A549 (cell line): ENCODE measurements at regions not wholly inside any gene's neighbourhood (a gene's known extent, or its start where the extent isn't known, plus 50 kb on each side); places are given as distances from the start of the nearest gene placed in this dataset.

Experiments used
- ATAC-seq, 2 experiments: fragments of 200-7000 bp in 1 of 2; fragments of >200 bp in 1 of 2; cut with Nextera tagmentation in 1 of 2; cut with Tn5 transposase in 1 of 2; 3 replicates each; pipeline versions ENCODE4 v1.8.0 to v1.9.1; 2018 to 2020; ENCODE audit warnings: mild to moderate bottlenecking in 1 of 2, moderate library complexity in 1 of 2
- CTCF ChIA-PET: fragments of 300-600 bp; sonication (Branson Sonifier 250); formaldehyde crosslinking; extraction: SDS; loops from one replicate; lab custom pipeline; 2021; ENCODE audit warnings: antibody characterized with exemption, inconsistent platforms; lab: Yijun Ruan, JAX
- POLR2A ChIA-PET: fragments of 350-600 bp; formaldehyde crosslinking; extraction: SDS; loops from one replicate; lab custom pipeline; 2021; ENCODE audit warnings: antibody characterized with exemption, inconsistent platforms; lab: Yijun Ruan, JAX
- DNase-seq, 2 experiments: peaks; one replicate each; pipeline versions ENCODE4 v3.0.0 to v3.0.0-alpha.2; 2011 to 2016; ENCODE audit warnings: low read depth in 1 of 2, low spot score in 1 of 2
- FAIRE-seq: peaks from 2 replicates; lab custom pipeline; 2011; peaks lifted over from hg19 to GRCh38; lab: Jason Lieb, UNC
- H3K27ac ChIP-seq, 2 experiments: fragments of >200 bp; sonication (Bioruptor Twin); formaldehyde crosslinking; 3 replicates each; pipeline ENCODE4 v1.5.1; 2016 to 2017
- H3K4me1 ChIP-seq: fragments of >200 bp; sonication (Bioruptor Twin); formaldehyde crosslinking; 3 replicates; pipeline ENCODE4 v1.6.1; 2016
- H3K4me2 ChIP-seq: fragments of >200 bp; sonication (Bioruptor Twin); formaldehyde crosslinking; 3 replicates; pipeline ENCODE4 v1.6.1; 2016
- H3K4me3 ChIP-seq: fragments of >200 bp; sonication (Bioruptor Twin); formaldehyde crosslinking; 3 replicates; pipeline ENCODE4 v1.5.1; 2016
- H3K9me3 ChIP-seq: fragments of >200 bp; sonication (Bioruptor Twin); formaldehyde crosslinking; 3 replicates; pipeline ENCODE4 v1.6.1; 2016
- CBX2 ChIP-seq: fragments of 200-600 bp; sonication (generic); IDR thresholded peaks from 2 replicates; pipeline ENCODE4 v1.6.1; 2016; ENCODE audit warnings: low read depth, mild to moderate bottlenecking, borderline replicate concordance
- CEBPB ChIP-seq, 2 experiments: fragments of >200 bp in 1 of 2; sonication (Bioruptor Twin) in 1 of 2; formaldehyde crosslinking in 1 of 2; IDR thresholded peaks; 2 replicates each; pipeline ENCODE4 v1.6.1; 2012 to 2016
- CHD4 ChIP-seq: fragments of 200-600 bp; sonication (generic); IDR thresholded peaks from 2 replicates; pipeline ENCODE4 v1.6.1; 2016; ENCODE audit warnings: antibody characterized with exemption, mild to moderate bottlenecking, borderline replicate concordance
- CTCF ChIP-seq: fragments of >200 bp; sonication (Bioruptor Twin); formaldehyde crosslinking; IDR thresholded peaks from 3 replicates; pipeline ENCODE4 v1.5.1; 2016
- EHF ChIP-seq: fragments of 250-450 bp; sonication (Bioruptor Pico); IDR thresholded peaks from 2 replicates; pipeline ENCODE4 v1.5.0; 2020; ENCODE audit warnings: mild to moderate bottlenecking
- ESRRA ChIP-seq: fragments of 150-350 bp; IDR thresholded peaks from 2 replicates; pipeline ENCODE4 v1.6.1; 2014; ENCODE audit warnings: mild to moderate bottlenecking, low read length, borderline replicate concordance
- FOSB ChIP-seq: fragments of 250-450 bp; sonication (Bioruptor Pico); IDR thresholded peaks from 2 replicates; pipeline ENCODE4 v1.5.0; 2020; ENCODE audit warnings: mild to moderate bottlenecking, moderate library complexity
- FOSL2 ChIP-seq, 2 experiments: fragments of 450-650 bp in 1 of 2; fragments of >200 bp in 1 of 2; sonication (Bioruptor Twin) in 1 of 2; formaldehyde crosslinking; IDR thresholded peaks; 2 replicates each; pipeline versions ENCODE4 v1.5.0 to v1.6.1; 2016 to 2020; ENCODE audit warnings: mild to moderate bottlenecking in 1 of 2, moderate library complexity in 1 of 2
- HEYL ChIP-seq: fragments of 250-450 bp; sonication (Bioruptor Pico); IDR thresholded peaks from 2 replicates; pipeline ENCODE4 v1.8.0; 2021; ENCODE audit warnings: mild to moderate bottlenecking, moderate library complexity
- HMGXB4 ChIP-seq: fragments of 250-450 bp; sonication (Bioruptor Pico); IDR thresholded peaks from 2 replicates; pipeline ENCODE4 v1.5.0; 2021; ENCODE audit warnings: mild to moderate bottlenecking, moderate library complexity, borderline replicate concordance
- HOXB5 ChIP-seq: fragments of 250-450 bp; sonication (Bioruptor Pico); IDR thresholded peaks from 2 replicates; pipeline ENCODE4 v1.5.0; 2020; ENCODE audit warnings: mild to moderate bottlenecking, moderate library complexity
- JUN ChIP-seq, 2 experiments: fragments of >200 bp; sonication (Bioruptor Twin); formaldehyde crosslinking; IDR thresholded peaks; 2 replicates in 1 of 2; 3 replicates in 1 of 2; pipeline ENCODE4 v1.6.1; 2016 to 2017
- MAFK ChIP-seq: fragments of 450-650 bp; IDR thresholded peaks from 2 replicates; pipeline ENCODE4 v1.6.1; 2014; ENCODE audit not compliant: partially characterized antibody
- MAX ChIP-seq: IDR thresholded peaks from 2 replicates; pipeline ENCODE4 v1.6.1; 2012
- MYC ChIP-seq: IDR thresholded peaks from 2 replicates; pipeline ENCODE4 v1.6.1; 2012; ENCODE audit warnings: mild to moderate bottlenecking, inconsistent platforms, low read length, improper control_type of control experiment, borderline replicate concordance
- NFE2L2 ChIP-seq: fragments of 150-350 bp; conservative IDR thresholded peaks from 2 replicates; pipeline ENCODE4 v1.6.1; 2014; ENCODE audit warnings: low read length
- PHF8 ChIP-seq: fragments of 200-600 bp; sonication (generic); IDR thresholded peaks from 2 replicates; pipeline ENCODE4 v1.6.1; 2016; ENCODE audit warnings: low read depth, mild to moderate bottlenecking, antibody characterized with exemption, moderate library complexity, borderline replicate concordance
- POLR2AphosphoS2 ChIP-seq: conservative IDR thresholded peaks from 2 replicates; pipeline ENCODE4 v1.6.1; 2012; ENCODE audit warnings: low read length, improper control_type of control experiment, inconsistent platforms
- RAD21 ChIP-seq, 2 experiments: fragments of >200 bp in 1 of 2; sonication (Bioruptor Twin) in 1 of 2; formaldehyde crosslinking in 1 of 2; IDR thresholded peaks in 1 of 2; conservative IDR thresholded peaks in 1 of 2; 2 replicates in 1 of 2; 3 replicates in 1 of 2; pipeline ENCODE4 v1.6.1; 2012 to 2018; ENCODE audit warnings: inconsistent platforms in 1 of 2
- RARB ChIP-seq: fragments of 250-450 bp; sonication (Bioruptor Pico); IDR thresholded peaks from 2 replicates; pipeline ENCODE4 v1.8.0; 2021; ENCODE audit warnings: mild to moderate bottlenecking, moderate library complexity
- RCOR1 ChIP-seq: fragments of 150-350 bp; IDR thresholded peaks from 2 replicates; pipeline ENCODE4 v1.6.1; 2014; ENCODE audit warnings: antibody characterized with exemption, low read length, low read depth
- RNF2 ChIP-seq: fragments of 200-600 bp; sonication (generic); IDR thresholded peaks from 2 replicates; pipeline ENCODE4 v1.6.1; 2016; ENCODE audit warnings: low read depth, mild to moderate bottlenecking, antibody characterized with exemption, moderate library complexity, borderline replicate concordance
- SMC3 ChIP-seq: fragments of >200 bp; sonication (Bioruptor Twin); formaldehyde crosslinking; IDR thresholded peaks from 3 replicates; pipeline ENCODE4 v1.6.1; 2018; ENCODE audit warnings: inconsistent platforms
- SREBF2 ChIP-seq: fragments of 450-650 bp; IDR thresholded peaks from 2 replicates; pipeline ENCODE4 v1.6.1; 2014; ENCODE audit warnings: mild to moderate bottlenecking, moderate library complexity
- TFCP2L1 ChIP-seq: fragments of 250-450 bp; sonication (Bioruptor Pico); IDR thresholded peaks from 2 replicates; pipeline ENCODE4 v1.5.0; 2021; ENCODE audit warnings: mild to moderate bottlenecking
- TP53 ChIP-seq: fragments of 250-450 bp; sonication (Bioruptor Pico); IDR thresholded peaks from 2 replicates; pipeline ENCODE4 v1.5.0; 2021; ENCODE audit warnings: mild to moderate bottlenecking, moderate library complexity
- ZC3H11A ChIP-seq: fragments of 450-650 bp; IDR thresholded peaks from 2 replicates; pipeline ENCODE4 v1.6.1; 2014; ENCODE audit warnings: antibody characterized with exemption, mild to moderate bottlenecking
- ZFP36 ChIP-seq: fragments of 450-650 bp; IDR thresholded peaks from 2 replicates; pipeline ENCODE4 v1.6.1; 2014; ENCODE audit warnings: borderline replicate concordance; ENCODE audit not compliant: partially characterized antibody
- ZNF302 ChIP-seq: fragments of 250-450 bp; sonication (Bioruptor Pico); IDR thresholded peaks from 2 replicates; pipeline ENCODE4 v1.9.0; 2021; ENCODE audit warnings: inconsistent platforms, mild to moderate bottlenecking, moderate library complexity
- ZSCAN20 ChIP-seq: fragments of 250-450 bp; sonication (Bioruptor Pico); IDR thresholded peaks from 2 replicates; pipeline ENCODE4 v1.8.0; 2022; ENCODE audit warnings: mild to moderate bottlenecking, moderate library complexity
- WGBS: methylation state at CpG from one replicate; pipeline ENCODE4 v1.1.6; 2017; ENCODE audit errors: missing lambda C conversion rate; 5-methylcytosine and 5-hydroxymethylcytosine counted together
- TF ChIP-seq, protein P1 (sequence below): fragments of 250-450 bp; sonication (Bioruptor Pico); IDR thresholded peaks from 2 replicates; pipeline ENCODE4 v1.5.0; 2020; ENCODE audit warnings: low read depth, mild to moderate bottlenecking, moderate library complexity

- ChIA-PET CTCF (no interaction called here), POLR2A (no interaction called here)
- FAIRE-seq (no peak), DNase-seq (no peak), ATAC-seq (no peak)
- Histone ChIP-seq H3K4me1 (peaks cover 10% of the 10 kb centered on the region; the same call in 2 of the 3 replicates), H3K27ac (no peak overlapping the region), H3K4me3 (no peak overlapping the region), H3K9me3 (no peaks in the 10 kb centered on the region), H3K4me2 (no peak overlapping the region)
- TF ChIP-seq, protein P1, sequence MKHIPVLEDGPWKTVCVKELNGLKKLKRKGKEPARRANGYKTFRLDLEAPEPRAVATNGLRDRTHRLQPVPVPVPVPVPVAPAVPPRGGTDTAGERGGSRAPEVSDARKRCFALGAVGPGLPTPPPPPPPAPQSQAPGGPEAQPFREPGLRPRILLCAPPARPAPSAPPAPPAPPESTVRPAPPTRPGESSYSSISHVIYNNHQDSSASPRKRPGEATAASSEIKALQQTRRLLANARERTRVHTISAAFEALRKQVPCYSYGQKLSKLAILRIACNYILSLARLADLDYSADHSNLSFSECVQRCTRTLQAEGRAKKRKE: no peak
- TF ChIP-seq TFCP2L1: no peak
- no peak for TF ChIP-seq CBX2
- no peak for TF ChIP-seq ZSCAN20 (CRISPR knock-in tag)
- no peak for TF ChIP-seq TP53
- TF ChIP-seq NFE2L2: no peak
- TF ChIP-seq MYC: no peak
- no peak for TF ChIP-seq SREBF2
- 28% methylated on average over 1 of the region's 1 CpG for WGBS
Measured at GRCh38 chr7:47142867-47143175, 439.1 kb downstream of the TNS3 start.

DNA sequence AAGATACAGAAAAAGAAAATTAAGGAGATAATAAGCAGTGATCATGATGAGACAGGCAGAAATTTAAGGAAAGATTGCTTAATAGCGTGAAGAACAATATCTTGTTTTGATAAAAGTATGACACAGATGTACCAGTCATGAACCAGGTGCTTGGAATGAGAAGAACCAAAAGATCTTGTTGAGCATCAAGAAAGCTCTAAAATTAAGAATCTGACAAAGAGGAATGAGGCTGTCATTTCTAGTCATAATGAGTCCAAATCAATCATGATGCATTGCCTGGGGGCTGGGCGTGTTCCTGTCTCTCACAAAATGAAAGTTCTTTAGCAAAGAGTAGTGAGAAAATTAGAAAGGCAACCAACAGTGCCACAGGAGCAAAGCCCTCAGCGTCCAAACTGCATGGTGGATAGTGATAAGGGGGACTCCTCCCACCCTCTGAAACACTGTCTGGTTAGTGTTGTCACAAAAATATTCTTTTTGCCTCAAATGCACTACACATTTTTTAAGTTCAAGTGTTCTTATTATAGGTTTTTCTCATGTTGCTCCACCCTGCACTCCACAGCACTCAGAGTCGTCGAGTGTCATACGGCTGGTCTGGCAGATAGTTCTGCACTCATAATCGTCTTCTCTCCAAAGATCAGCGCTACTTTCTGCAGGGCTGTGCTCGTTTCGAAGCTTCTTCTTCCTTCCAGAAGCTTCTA is 439.6 kb downstream of the TNS3 start:
- no peaks in the 10 kb centered on the region for H3K9me3 ChIP-seq
- peaks cover 5% of the 10 kb centered on the region; the same call in 2 of the 3 replicates for H3K4me1 ChIP-seq
- CTCF ChIA-PET: no interaction called here
- H3K4me2 ChIP-seq: no peak overlapping the region
- FAIRE-seq: no peak
- POLR2A ChIA-PET: no interaction called here
- WGBS: 29% methylated on average over 10 of the region's 10 CpGs
- TF ChIP-seq RARB (CRISPR knock-in tag) (no peak), ZNF302 (no peak), MAX (no peak), PHF8 (no peak), RCOR1 (no peak), RAD21 (conservative IDR thresholded peaks at IDR 0.05 in 1 of 2, IDR thresholded peaks at IDR 0.05 in 1 of 2) (no peak), ZC3H11A (no peak), MAFK (no peak), EHF (CRISPR knock-in tag) (no peak), FOSB (CRISPR knock-in tag) (no peak), ZFP36 (no peak), FOSL2 (IDR thresholded peaks at IDR 0.05) (no peak), FOSL2 (CRISPR knock-in tag; IDR thresholded peaks at IDR 0.05) (no peak), SMC3 (no peak), ESRRA (no peak), HMGXB4 (CRISPR knock-in tag) (no peak), MYC (no peak), ZSCAN20 (CRISPR knock-in tag) (no peak)
- H3K4me3 ChIP-seq: no peak overlapping the region
- DNase-seq: no peak
- ATAC-seq: no peak
- no peak overlapping the region for H3K27ac ChIP-seq

DNA sequence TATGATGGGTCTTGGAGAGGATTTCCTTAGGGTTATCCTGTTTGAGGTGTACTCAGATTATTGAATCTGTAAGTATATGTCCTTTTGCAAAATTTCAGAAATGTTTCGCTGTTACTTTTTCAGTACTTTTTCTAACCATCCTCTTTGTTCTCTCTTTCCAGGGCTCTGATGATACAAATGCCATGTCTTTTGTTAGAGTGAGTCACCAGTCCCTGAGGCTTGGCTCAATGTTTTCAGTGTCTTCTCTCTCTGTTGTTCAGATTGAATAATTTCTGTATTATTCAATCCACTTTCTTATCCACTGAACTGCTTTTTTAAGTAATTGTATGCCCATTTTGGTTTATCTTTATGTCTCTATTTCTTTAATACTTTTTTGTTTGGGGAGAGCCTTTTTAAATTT is 449.4 kb downstream of the TNS3 start:
- Histone ChIP-seq H3K27ac (no peak overlapping the region), H3K4me1 (no peaks in the 10 kb centered on the region), H3K9me3 (no peaks in the 10 kb centered on the region), H3K4me2 (no peak overlapping the region), H3K4me3 (no peak overlapping the region)
- CTCF ChIA-PET: no interaction called here
- no peak for DNase-seq
- ATAC-seq: no peak
- WGBS: 80% methylated on average over 1 of the region's 1 CpG
- POLR2A ChIA-PET: no interaction called here
- no peak for FAIRE-seq
- TF ChIP-seq CHD4 (no peak), HEYL (CRISPR knock-in tag) (no peak), CEBPB (IDR thresholded peaks at IDR 0.05) (no peak), JUN (IDR thresholded peaks at IDR 0.05) (no peak), POLR2AphosphoS2 (no peak), RNF2 (no peak), HOXB5 (no peak), HMGXB4 (CRISPR knock-in tag) (no peak), CTCF (no peak)
